Pancreas (tissue), 10 donors: ENCODE measurements at regions not wholly inside any gene's neighbourhood (a gene's known extent, or its start where the extent isn't known, plus 50 kb on each side); places are given as distances from the start of the nearest gene placed in this dataset.

Source experiments
- ATAC-seq, 4 donors: fragments of 200-7000 bp; cut with Tn5 transposase; one replicate each; pipeline versions ENCODE4 v1.8.0 to v1.9.1; 2020; ENCODE audit warnings: mild to moderate bottlenecking in 4 of 4, moderate library complexity in 4 of 4
- DNase-seq, 6 donors: peaks; one replicate each; pipeline ENCODE4 v3.0.0-alpha.2; 2020
- FAIRE-seq: peaks from 2 replicates; lab custom pipeline; 2012; peaks lifted over from hg19 to GRCh38; lab: Jason Lieb, UNC
- H3K27ac ChIP-seq, 4 donors: fragments of 200-600 bp; sonication (generic); 1 replicate in 3 of 4; 2 replicates in 1 of 4; pipeline versions ENCODE4 v1.5.0 to v1.8.0; 2020
- H3K27me3 ChIP-seq, 4 donors: fragments of 200-600 bp; one replicate each; pipeline ENCODE4 v1.8.0; 2021
- H3K36me3 ChIP-seq, 3 donors: fragments of 200-600 bp; sonication (generic) in 1 of 3; one replicate each; pipeline versions ENCODE4 v1.5.0 to v1.8.0; 2020 to 2021
- H3K4me1 ChIP-seq, 3 donors: fragments of 200-600 bp; one replicate each; pipeline ENCODE4 v1.8.0; 2021
- H3K4me3 ChIP-seq, 4 donors: fragments of 200-600 bp; sonication (generic) in 2 of 4; one replicate each; pipeline versions ENCODE4 v1.5.0 to v1.8.0; 2020 to 2021
- H3K9me3 ChIP-seq, 4 donors: fragments of 200-600 bp; one replicate each; pipeline ENCODE4 v1.8.0; 2021
- WGBS, 2 donors: extraction: QIAGEN DNeasy Blood & Tissue Kit; methylation state at CpG; one replicate each; pipeline ENCODE4 v1.1.7; 2013; 5-methylcytosine and 5-hydroxymethylcytosine counted together
- intact Hi-C, 3 donors: fragments of 100-400 bp; cut with DNase I; formaldehyde crosslinking; loops; one replicate each; pipeline versions ENCODE4 v1.11.1 to v1.14.2; 2022
- TF ChIP-seq, protein P1 (sequence below), 4 donors: fragments of 200-600 bp; sonication (generic) in 3 of 4; IDR thresholded peaks; one replicate each; pipeline versions ENCODE4 v1.5.0 to v1.8.0; 2021; ENCODE audit warnings: antibody characterized with exemption in 4 of 4
- donor health status: healthy with polysubstance abuse.
- donor health status: DM: no; HTN: no; CAD: no; lungs with moderate emphysema.
- donor health status: DM: no; HTN: no; CAD: no.
- donor health status: control.
- donor health status: control.
- donor health status: Bipolar disorder and iron deficiency.
- donor health status: DM: yes; HTN: yes; CAD: no.
- donor health status: DM: no; HTN: no; CAD: no.
- donor health status: DM: no; HTN: no; CAD: no.
- donor health status: DM: yes; HTN: yes; CAD: no.

DNA sequence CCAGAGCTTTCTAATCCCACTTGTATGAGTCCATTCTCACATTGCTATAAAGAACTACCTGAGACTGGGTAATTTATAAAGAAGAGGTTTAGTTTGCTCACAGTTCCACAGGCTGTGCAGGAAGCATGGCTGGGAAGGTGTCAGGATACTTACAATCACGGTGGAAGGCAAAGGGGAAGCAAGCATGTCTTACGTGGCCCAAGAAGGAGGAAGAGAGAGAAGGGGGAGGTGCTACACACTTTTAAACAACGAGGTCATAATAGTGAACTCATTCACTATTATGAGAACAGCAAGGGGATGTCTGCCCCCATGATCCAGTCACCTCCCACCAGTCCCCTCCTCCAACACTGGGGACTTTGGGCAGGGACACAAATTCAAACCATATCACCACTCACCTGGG is 67.8 kb downstream of the TTC32 start:
- TF ChIP-seq, protein P1, sequence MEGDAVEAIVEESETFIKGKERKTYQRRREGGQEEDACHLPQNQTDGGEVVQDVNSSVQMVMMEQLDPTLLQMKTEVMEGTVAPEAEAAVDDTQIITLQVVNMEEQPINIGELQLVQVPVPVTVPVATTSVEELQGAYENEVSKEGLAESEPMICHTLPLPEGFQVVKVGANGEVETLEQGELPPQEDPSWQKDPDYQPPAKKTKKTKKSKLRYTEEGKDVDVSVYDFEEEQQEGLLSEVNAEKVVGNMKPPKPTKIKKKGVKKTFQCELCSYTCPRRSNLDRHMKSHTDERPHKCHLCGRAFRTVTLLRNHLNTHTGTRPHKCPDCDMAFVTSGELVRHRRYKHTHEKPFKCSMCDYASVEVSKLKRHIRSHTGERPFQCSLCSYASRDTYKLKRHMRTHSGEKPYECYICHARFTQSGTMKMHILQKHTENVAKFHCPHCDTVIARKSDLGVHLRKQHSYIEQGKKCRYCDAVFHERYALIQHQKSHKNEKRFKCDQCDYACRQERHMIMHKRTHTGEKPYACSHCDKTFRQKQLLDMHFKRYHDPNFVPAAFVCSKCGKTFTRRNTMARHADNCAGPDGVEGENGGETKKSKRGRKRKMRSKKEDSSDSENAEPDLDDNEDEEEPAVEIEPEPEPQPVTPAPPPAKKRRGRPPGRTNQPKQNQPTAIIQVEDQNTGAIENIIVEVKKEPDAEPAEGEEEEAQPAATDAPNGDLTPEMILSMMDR (IDR thresholded peaks at IDR 0.05) = no peak
- H3K36me3 ChIP-seq = no peaks in the 10 kb centered on the region
- no peak for ATAC-seq
- WGBS, 2 donors = 71% methylated on average over 3 of the region's 3 CpGs
- H3K9me3 ChIP-seq = no peaks in the 10 kb centered on the region
- no peak overlapping the region for H3K27ac ChIP-seq
- intact Hi-C loops = no loop called here
- no peak overlapping the region for H3K4me3 ChIP-seq
- DNase-seq = no peak
- no peaks in the 10 kb centered on the region for H3K27me3 ChIP-seq
- H3K4me1 ChIP-seq = no peaks in the 10 kb centered on the region
- no peak for FAIRE-seq

DNA sequence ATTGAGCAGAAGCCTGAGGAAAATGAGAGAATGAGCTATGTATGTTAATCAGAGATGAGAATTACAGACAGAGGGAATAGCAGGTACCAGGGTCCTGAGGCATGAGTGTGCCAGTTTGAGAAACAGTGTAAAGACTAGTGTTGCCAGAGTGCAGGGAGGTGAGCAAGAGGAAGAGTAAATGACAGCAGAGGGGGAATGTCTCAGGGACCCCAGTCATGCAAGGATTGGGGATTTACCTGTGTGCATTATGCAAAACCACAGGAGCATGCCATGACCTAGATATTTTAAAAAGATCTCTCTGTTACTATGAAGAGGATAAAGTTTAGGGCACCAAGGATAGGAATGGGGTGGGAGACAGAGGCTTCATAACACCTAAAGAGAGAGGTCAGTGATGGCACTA is 72.1 kb downstream of the TTC32 start:
- H3K4me3 ChIP-seq = no peak overlapping the region
- no peaks in the 10 kb centered on the region for H3K4me1 ChIP-seq
- no peaks in the 10 kb centered on the region for H3K36me3 ChIP-seq
- TF ChIP-seq, protein P1 (IDR thresholded peaks at IDR 0.05) = no peak
- intact Hi-C loops = no loop called here
- no peak overlapping the region for H3K27ac ChIP-seq
- no peaks in the 10 kb centered on the region for H3K27me3 ChIP-seq
- no peak for FAIRE-seq
- H3K9me3 ChIP-seq = no peaks in the 10 kb centered on the region
- no peak for ATAC-seq
- DNase-seq = no peak

DNA sequence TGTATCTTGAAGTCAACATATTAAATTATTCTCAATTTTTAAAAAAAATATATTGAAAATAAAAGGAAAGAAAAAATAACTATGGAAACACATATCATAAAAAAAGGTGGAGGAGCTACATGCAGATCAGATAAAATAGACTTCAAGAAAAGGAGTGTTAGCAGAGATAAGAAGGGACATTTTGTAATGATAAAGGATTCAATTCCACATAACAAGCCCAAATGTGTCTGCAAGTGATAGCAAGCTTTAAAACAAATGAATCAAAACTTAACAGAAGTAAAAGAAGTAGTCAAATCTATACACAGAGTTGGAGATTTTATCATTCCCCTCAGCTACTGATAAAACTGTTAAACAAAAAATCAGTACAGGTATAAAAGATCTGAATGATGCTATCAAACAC is 74.9 kb downstream of the TTC32 start:
- intact Hi-C loops = no loop called here
- H3K36me3 ChIP-seq = no peaks in the 10 kb centered on the region
- no peak overlapping the region for H3K27ac ChIP-seq
- ATAC-seq (no peak), DNase-seq (no peak), FAIRE-seq (peak; percentile 29)
- no peak overlapping the region for H3K4me3 ChIP-seq
- H3K27me3 ChIP-seq = peaks cover 0 to 2% (median 0%) of the 10 kb centered on the region in 4 donors
- H3K9me3 ChIP-seq = no peaks in the 10 kb centered on the region
- TF ChIP-seq, protein P1 (IDR thresholded peaks at IDR 0.05) = no peak
- no peaks in the 10 kb centered on the region for H3K4me1 ChIP-seq

DNA sequence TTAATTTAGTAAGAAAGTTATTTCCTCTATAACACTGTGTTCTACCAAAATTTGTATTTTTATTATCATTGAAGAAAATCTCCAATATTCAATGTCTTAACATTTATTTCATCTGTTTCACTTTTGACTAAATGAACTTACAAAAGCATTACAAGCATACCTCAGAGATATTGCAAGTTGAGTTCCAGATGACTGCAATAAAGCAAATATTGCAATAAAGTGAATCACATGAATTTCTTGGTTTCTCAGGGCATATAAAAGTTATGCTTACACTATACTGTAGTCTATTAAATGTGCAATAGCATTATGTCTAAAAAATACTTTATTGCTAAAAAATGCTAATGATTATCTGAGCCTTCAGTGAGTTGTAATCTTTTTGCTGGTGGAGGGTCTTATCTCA is 78.3 kb downstream of the TTC32 start:
- intact Hi-C loops = no loop called here
- FAIRE-seq (no peak), DNase-seq (no peak), ATAC-seq (no peak)
- Histone ChIP-seq H3K27ac (no peak overlapping the region), H3K36me3 (no peaks in the 10 kb centered on the region), H3K27me3 (peaks cover 0 to 2% (median 0%) of the 10 kb centered on the region in 4 donors), H3K9me3 (no peaks in the 10 kb centered on the region), H3K4me1 (no peaks in the 10 kb centered on the region), H3K4me3 (no peak overlapping the region)
- TF ChIP-seq, protein P1 (IDR thresholded peaks at IDR 0.05) = no peak

DNA sequence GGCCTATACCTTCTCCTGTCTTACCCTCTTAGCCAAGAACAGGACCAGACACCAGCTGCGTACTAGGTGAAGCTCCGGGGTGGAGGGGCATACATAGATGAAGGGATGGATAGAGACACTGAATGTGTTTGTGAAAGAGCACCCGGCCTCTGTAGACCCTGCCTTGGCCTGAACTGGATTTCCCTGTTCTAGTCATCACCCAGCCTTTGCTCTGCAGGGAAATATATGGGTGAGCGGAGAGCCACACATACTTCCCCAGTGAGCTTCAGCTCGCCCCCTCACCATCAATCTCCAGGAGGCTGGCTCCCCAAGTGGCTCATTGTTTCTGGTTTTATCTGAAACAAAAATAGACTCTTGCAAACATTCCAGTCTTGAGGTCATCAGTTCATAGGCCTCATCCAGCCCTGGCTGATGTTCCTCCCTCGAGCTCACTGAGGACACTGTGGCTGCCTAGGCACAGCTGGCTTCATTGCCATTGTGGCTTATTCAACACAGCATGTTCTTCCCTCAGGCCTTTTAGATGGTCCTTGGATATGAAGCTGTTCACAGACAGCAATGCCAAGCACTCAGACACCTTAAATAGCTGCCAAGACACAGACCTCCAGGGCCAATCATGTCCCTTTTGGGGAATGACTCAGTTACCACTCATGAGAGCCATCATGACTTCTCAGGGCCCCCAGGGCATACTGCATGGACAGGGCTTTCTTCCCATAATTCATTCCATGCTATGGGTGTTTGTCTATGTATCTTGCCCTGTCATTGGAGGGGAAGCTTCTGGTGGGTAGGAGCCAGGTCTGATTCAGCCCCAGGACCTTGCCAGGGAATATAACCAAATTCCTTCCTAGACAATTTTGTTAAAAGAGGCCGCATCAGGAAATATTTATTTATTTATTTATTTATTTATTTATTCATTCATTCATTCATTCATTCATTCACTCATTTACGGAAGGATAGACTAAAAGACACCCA is 82.4 kb downstream of the TTC32 start:
- no peak overlapping the region for H3K4me3 ChIP-seq
- TF ChIP-seq, protein P1 (IDR thresholded peaks at IDR 0.05) = no peak
- no peak for DNase-seq
- H3K27ac ChIP-seq = no peak overlapping the region
- ATAC-seq = no peak
- H3K36me3 ChIP-seq = no peaks in the 10 kb centered on the region
- no peaks in the 10 kb centered on the region for H3K9me3 ChIP-seq
- FAIRE-seq = no peak
- no peaks in the 10 kb centered on the region for H3K4me1 ChIP-seq
- 88 to 90% methylated on average over 8 of the region's 8 CpGs for WGBS, 2 donors
- peaks cover 0 to 2% (median 0%) of the 10 kb centered on the region in 4 donors for H3K27me3 ChIP-seq
- intact Hi-C loops = no loop called here
